Ascending aorta (tissue), 2 donors: ENCODE measurements at regions not wholly inside any gene's neighbourhood (a gene's known extent, or its start where the extent isn't known, plus 50 kb on each side); places are given as distances from the start of the nearest gene placed in this dataset.

Experiments
- DNase-seq, 2 donors: peaks; one replicate each; pipeline ENCODE4 v3.0.0-alpha.2; 2019; ENCODE audit warnings: low spot score in 2 of 2
- H3K27ac ChIP-seq, 2 donors: fragments of 200-600 bp; sonication (generic); one replicate each; pipeline ENCODE4 v1.5.1; 2016 to 2017; ENCODE audit warnings: mild to moderate bottlenecking in 1 of 2
- H3K27me3 ChIP-seq: fragments of 200-600 bp; sonication (generic); one replicate; pipeline ENCODE4 v1.5.1; 2017
- H3K36me3 ChIP-seq, 2 donors: fragments of 200-600 bp; sonication (generic); one replicate each; pipeline ENCODE4 v1.5.1; 2016
- H3K4me1 ChIP-seq, 2 donors: fragments of 200-600 bp; sonication (generic); one replicate each; pipeline ENCODE4 v1.5.1; 2016 to 2017; ENCODE audit warnings: mild to moderate bottlenecking in 1 of 2
- H3K4me3 ChIP-seq, 2 donors: fragments of 200-600 bp; sonication (generic); one replicate each; pipeline ENCODE4 v1.5.1; 2016 to 2017; ENCODE audit warnings: mild to moderate bottlenecking in 1 of 2
- H3K9me3 ChIP-seq, 2 donors: fragments of 200-600 bp; sonication (generic); one replicate each; pipeline ENCODE4 v1.5.1; 2016
- intact Hi-C: fragments of 100-400 bp; cut with DNase I; formaldehyde crosslinking; loops from one replicate; pipeline ENCODE4 v1.15.1; 2023
- TF ChIP-seq, protein P1 (sequence below), 3 experiments: fragments of 200-600 bp in 2 of 3; fragments of 450-650 bp in 1 of 3; sonication (generic) in 2 of 3; IDR thresholded peaks; one replicate each; pipeline ENCODE4 v1.5.1; 2016 to 2019; ENCODE audit warnings: antibody characterized with exemption in 3 of 3, mild to moderate bottlenecking in 1 of 3, moderate library complexity in 1 of 3

DNA sequence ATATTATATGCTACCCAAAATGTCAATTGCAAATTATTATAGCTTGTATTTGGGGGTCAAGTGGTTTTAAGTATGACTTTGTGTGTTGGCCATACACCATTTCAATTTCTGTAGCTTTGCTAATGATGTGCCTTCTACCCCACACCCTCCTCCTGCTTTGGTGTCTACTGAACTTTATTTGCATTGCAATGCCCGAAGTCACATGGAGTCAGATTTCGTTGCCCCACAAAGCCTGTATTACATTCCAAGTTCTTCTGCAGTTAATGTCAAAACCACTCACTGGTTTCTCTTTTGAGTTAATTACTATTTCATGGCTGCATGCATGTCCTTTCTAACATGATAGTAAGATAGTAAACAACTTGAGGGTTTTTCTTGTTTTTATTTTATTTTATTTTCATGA is 528.9 kb downstream of the RIT2 start:
- Histone ChIP-seq H3K4me3 (no peak overlapping the region), H3K9me3 (no peaks in the 10 kb centered on the region), H3K27me3 (no peaks in the 10 kb centered on the region), H3K4me1 (no peaks in the 10 kb centered on the region), H3K36me3 (no peaks in the 10 kb centered on the region), H3K27ac (no peak overlapping the region)
- no peak for DNase-seq
- TF ChIP-seq, protein P1, sequence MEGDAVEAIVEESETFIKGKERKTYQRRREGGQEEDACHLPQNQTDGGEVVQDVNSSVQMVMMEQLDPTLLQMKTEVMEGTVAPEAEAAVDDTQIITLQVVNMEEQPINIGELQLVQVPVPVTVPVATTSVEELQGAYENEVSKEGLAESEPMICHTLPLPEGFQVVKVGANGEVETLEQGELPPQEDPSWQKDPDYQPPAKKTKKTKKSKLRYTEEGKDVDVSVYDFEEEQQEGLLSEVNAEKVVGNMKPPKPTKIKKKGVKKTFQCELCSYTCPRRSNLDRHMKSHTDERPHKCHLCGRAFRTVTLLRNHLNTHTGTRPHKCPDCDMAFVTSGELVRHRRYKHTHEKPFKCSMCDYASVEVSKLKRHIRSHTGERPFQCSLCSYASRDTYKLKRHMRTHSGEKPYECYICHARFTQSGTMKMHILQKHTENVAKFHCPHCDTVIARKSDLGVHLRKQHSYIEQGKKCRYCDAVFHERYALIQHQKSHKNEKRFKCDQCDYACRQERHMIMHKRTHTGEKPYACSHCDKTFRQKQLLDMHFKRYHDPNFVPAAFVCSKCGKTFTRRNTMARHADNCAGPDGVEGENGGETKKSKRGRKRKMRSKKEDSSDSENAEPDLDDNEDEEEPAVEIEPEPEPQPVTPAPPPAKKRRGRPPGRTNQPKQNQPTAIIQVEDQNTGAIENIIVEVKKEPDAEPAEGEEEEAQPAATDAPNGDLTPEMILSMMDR (IDR thresholded peaks at IDR 0.05): no peak
- intact Hi-C loops: no loop called here

DNA sequence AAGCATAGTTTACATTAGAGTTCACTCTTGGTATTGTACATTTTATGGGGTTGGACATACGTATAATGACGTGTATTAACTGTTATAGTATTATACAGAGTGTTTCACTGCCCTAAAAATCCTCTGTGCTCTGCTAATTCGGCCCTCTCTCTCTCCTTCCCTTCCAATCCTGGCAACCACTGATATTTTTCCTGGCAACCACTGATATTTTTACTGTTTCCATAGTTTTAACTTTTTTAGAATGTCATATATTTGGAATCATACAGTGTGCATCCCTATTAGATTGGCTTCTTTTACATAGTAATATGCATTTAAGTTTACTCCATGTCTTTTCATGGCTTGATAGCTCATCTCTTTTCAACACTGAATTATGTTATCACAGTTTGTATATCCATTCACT is 526.7 kb downstream of the RIT2 start:
- intact Hi-C loops: no loop called here
- no peaks in the 10 kb centered on the region for H3K27me3 ChIP-seq
- H3K36me3 ChIP-seq: no peaks in the 10 kb centered on the region
- TF ChIP-seq, protein P1 (IDR thresholded peaks at IDR 0.05): no peak
- no peak overlapping the region for H3K4me3 ChIP-seq
- no peak for DNase-seq
- no peaks in the 10 kb centered on the region for H3K4me1 ChIP-seq
- H3K9me3 ChIP-seq: no peaks in the 10 kb centered on the region
- no peak overlapping the region for H3K27ac ChIP-seq

DNA sequence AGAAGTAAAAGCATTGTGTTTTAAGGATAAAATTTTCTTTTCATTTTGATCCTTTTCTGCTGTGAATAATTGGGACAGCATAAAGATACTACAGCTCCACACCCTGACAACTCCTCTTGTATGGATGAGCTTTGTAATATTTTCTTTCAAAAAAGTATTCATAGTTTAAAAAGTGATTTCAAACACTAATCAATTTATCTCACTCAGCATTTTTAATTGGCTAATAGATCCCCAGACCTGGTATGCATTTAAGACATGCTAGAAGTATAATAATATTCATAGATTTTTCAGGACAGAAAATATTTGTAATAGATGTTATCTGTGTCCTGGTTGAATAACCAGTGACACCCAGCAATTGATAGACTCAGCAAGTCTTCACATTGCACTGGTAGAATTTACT is 510.7 kb downstream of the RIT2 start:
- DNase-seq: no peak
- Histone ChIP-seq H3K4me1 (no peaks in the 10 kb centered on the region), H3K27me3 (no peaks in the 10 kb centered on the region), H3K9me3 (no peaks in the 10 kb centered on the region), H3K4me3 (no peak overlapping the region), H3K36me3 (no peaks in the 10 kb centered on the region), H3K27ac (no peak overlapping the region)
- TF ChIP-seq, protein P1 (IDR thresholded peaks at IDR 0.05): no peak
- intact Hi-C loops: no loop called here

DNA sequence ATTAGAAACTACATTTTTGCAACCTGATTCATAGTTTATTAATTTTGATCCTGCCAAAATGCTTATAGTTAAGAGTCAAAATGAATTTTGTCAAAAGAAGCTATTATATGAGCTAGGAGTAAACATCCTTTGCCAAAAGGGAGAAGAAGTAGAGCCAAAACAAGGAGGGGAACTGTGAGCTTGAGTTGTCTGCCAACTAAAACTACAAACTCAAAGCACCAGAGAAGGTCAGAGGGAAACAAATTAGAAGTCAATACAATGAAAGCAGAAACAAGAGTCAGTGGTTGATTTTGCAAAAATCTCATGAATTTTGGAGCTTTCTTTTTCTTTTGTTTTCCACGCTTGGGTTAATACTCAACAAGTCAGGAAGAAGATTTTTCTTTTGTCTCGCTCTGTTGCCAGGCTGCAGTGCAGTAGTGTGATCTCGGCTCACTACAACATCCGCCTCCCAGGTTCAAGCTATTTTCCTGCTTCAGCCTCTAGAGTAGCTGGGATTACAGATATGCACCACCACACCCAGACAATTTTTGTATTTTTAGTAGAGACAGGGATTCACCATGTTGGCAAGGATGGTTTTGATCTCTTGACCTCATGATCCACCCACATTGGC is 508.5 kb downstream of the RIT2 start:
- no peak overlapping the region for H3K27ac ChIP-seq
- no peaks in the 10 kb centered on the region for H3K4me1 ChIP-seq
- TF ChIP-seq, protein P1 (IDR thresholded peaks at IDR 0.05): no peak
- no peak for DNase-seq
- no peaks in the 10 kb centered on the region for H3K27me3 ChIP-seq
- H3K9me3 ChIP-seq: no peaks in the 10 kb centered on the region
- no peaks in the 10 kb centered on the region for H3K36me3 ChIP-seq
- intact Hi-C loops: no loop called here
- H3K4me3 ChIP-seq: no peak overlapping the region

DNA sequence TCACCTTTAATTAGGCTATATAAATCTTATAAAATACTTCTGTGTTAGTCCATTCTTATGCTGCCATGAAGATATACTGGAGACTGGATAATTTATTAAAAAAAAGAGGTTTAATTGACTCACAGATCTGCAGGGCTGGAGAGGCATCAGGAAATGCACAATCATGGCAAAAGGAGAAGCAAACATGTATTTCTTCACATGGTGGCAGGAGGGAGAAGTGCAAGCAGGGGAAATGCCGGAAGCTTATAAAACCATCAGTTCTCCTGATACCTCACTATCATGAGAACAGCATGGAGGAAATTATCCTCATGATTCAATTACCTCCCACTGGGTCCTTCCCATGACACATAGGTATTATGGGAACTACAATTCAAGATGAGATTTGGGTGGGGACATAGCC is 504.4 kb downstream of the RIT2 start:
- intact Hi-C loops: no loop called here
- Histone ChIP-seq H3K4me1 (no peaks in the 10 kb centered on the region), H3K9me3 (no peaks in the 10 kb centered on the region), H3K36me3 (no peaks in the 10 kb centered on the region), H3K27ac (no peak overlapping the region), H3K4me3 (no peak overlapping the region), H3K27me3 (no peaks in the 10 kb centered on the region)
- TF ChIP-seq, protein P1 (IDR thresholded peaks at IDR 0.05): no peak
- no peak for DNase-seq
